GM18858 (cell line): ENCODE measurements at regions not wholly inside any gene's neighbourhood (a gene's known extent, or its start where the extent isn't known, plus 50 kb on each side); places are given as distances from the start of the nearest gene placed in this dataset.
"Not testable (repeated sequence)": the region's sequence is repeated elsewhere in the genome, so short reads cannot be mapped to it uniquely, and the experiment has no call there.

ENCODE experiments used
- ATAC-seq: cut with Tn5 transposase; IDR thresholded peaks from one replicate; pipeline ENCODE4 v1.9.1; 2021; ENCODE audit not compliant: unreplicated experiment

GRCh38 chr16:33710696-33711087, 251.3 kb downstream of the TP53TG3F start:
- not testable (repeated sequence) for ATAC-seq

- ATAC-seq = not testable (repeated sequence)
Observed at GRCh38 chr16:33711616-33712015, 252.2 kb downstream of the TP53TG3F start.

- ATAC-seq = not testable (repeated sequence)
Observed at GRCh38 chr16:33712308-33712707, 252.9 kb downstream of the TP53TG3F start.

- ATAC-seq = not testable (repeated sequence)
Observed at GRCh38 chr16:33712851-33713709, 253.7 kb downstream of the TP53TG3F start.

GRCh38 chr16:33713710-33714538, 254.5 kb downstream of the TP53TG3F start:
- ATAC-seq = not testable (repeated sequence)

GRCh38 chr16:33731167-33731566, 271.8 kb downstream of the TP53TG3F start:
- not testable (repeated sequence) for ATAC-seq

GRCh38 chr16:33734650-33735049, 275.2 kb downstream of the TP53TG3F start:
- not testable (repeated sequence) for ATAC-seq

- ATAC-seq = not testable (repeated sequence)
Observed at GRCh38 chr16:33766869-33767765, 307.7 kb downstream of the TP53TG3F start.

GRCh38 chr16:33768710-33769109, 309.3 kb downstream of the TP53TG3F start:
- ATAC-seq = not testable (repeated sequence)

- ATAC-seq = not testable (repeated sequence)
Observed at GRCh38 chr16:33769180-33769846, 309.9 kb downstream of the TP53TG3F start.

GRCh38 chr16:33770478-33770877, 311.1 kb downstream of the TP53TG3F start:
- ATAC-seq = not testable (repeated sequence)

GRCh38 chr16:33771211-33771610, 311.8 kb downstream of the TP53TG3F start:
- not testable (repeated sequence) for ATAC-seq

- ATAC-seq = not testable (repeated sequence)
Observed at GRCh38 chr16:33773966-33774365, 314.6 kb downstream of the TP53TG3F start.

- not testable (repeated sequence) for ATAC-seq
Observed at GRCh38 chr16:33774724-33775123, 315.3 kb downstream of the TP53TG3F start.

GRCh38 chr16:33816328-33816944, 357.0 kb downstream of the TP53TG3F start:
- not testable (repeated sequence) for ATAC-seq

- not testable (repeated sequence) for ATAC-seq
Observed at GRCh38 chr16:33824736-33825135, 365.3 kb downstream of the TP53TG3F start.

GRCh38 chr16:33827522-33827921, 368.1 kb downstream of the TP53TG3F start:
- ATAC-seq = not testable (repeated sequence)

GRCh38 chr16:33839157-33839556, 379.7 kb downstream of the TP53TG3F start:
- ATAC-seq = not testable (repeated sequence)

- peak; percentile 78 for ATAC-seq
Observed at GRCh38 chr16:33844533-33844932, 385.1 kb downstream of the TP53TG3F start.
